HAP-1 (cell line): ENCODE measurements at regions not wholly inside any gene's neighbourhood (a gene's known extent, or its start where the extent isn't known, plus 50 kb on each side); places are given as distances from the start of the nearest gene placed in this dataset.

Experiments used
- DNase-seq, 2 experiments: peaks; one replicate each; pipeline ENCODE4 v3.0.0-alpha.2; 2016 to 2020; ENCODE audit warnings: low spot score in 2 of 2
- H3K27me3 ChIP-seq: fragments of 250-450 bp; sonication (Bioruptor Pico); 2 replicates; pipeline ENCODE4 v1.5.1; 2020; ENCODE audit warnings: low read depth, mild to moderate bottlenecking, moderate library complexity
- H3K36me3 ChIP-seq: fragments of 250-450 bp; sonication (Bioruptor Pico); replicated peaks from 2 replicates; pipeline ENCODE4 v1.5.1; 2020; ENCODE audit warnings: mild to moderate bottlenecking
- H3K4me1 ChIP-seq: fragments of 250-450 bp; sonication (Bioruptor Pico); 2 replicates; pipeline ENCODE4 v1.5.1; 2020; ENCODE audit warnings: mild to moderate bottlenecking
- H3K4me3 ChIP-seq: fragments of 250-450 bp; sonication (Bioruptor Pico); 2 replicates; pipeline ENCODE4 v1.5.1; 2020; ENCODE audit warnings: mild to moderate bottlenecking, moderate library complexity
- H3K9me3 ChIP-seq: fragments of 250-450 bp; sonication (Bioruptor Pico); 2 replicates; pipeline ENCODE4 v1.5.1; 2020; ENCODE audit warnings: mild to moderate bottlenecking, moderate library complexity
- in situ Hi-C: fragments of 300-500 bp; cut with MboI; formaldehyde crosslinking; loops from 3 replicates; pipeline ENCODE4 v1.14.3; 2020; ENCODE audit warnings: low sequenced_read_pairs, inconsistent platforms, mixed read lengths

DNA sequence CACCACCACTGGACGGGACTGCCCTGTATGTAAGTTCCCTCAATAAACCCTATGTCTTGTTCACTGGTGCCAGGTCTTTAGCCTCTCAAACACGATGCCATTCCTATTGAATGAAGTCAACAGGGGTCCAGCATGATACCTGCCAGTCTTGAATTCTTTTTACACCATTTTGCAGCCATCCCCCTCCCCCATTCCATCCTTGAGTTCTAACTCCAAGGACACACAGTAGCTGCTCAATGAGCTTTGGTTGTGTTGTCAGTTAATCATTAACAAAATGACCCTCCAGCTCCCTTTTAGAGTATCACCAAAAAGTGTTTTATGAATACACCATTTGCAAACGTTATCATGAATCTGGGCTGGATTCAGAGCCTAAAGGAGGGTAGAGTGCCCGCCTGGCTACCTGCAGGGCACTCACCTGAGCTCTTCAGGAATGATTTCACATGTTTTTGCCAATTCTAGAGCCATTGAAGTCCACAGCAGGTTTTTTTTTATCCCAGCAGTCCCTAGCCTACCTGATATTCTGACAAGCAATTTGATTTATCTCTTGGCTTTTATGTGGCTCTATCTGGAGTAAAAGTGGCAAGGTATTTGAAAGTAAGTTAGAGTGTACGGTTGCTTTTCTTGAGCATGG is 271.8 kb downstream of the SMARCA2 start:
- Histone ChIP-seq H3K9me3 (no peaks in the 10 kb centered on the region), H3K36me3 (no peaks in the 10 kb centered on the region), H3K4me1 (peaks cover 13% of the 10 kb centered on the region), H3K27me3 (no peaks in the 10 kb centered on the region), H3K4me3 (no peak overlapping the region)
- in situ Hi-C loops, result no loop called here
- DNase-seq, result no peak

DNA sequence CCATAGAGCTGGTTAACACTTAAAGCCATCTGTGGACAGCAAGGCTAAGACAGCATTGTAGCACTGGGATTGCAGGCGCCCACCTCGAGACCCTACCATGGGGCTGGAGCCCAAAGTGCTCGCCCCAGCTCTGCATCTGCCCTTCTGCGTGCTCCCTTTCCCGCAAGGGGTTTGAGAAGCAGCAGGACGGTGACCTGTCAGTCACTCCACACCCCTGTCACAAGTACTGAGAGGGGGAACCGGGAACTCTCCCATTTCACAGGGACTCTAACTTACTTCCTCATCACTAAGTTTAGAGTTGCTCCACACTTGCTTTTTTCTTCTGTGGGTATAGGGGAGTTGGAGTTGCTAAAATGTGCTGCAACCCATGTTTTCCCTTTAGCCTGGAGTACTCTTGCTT is 273.2 kb downstream of the SMARCA2 start:
- Histone ChIP-seq H3K9me3 (no peaks in the 10 kb centered on the region), H3K36me3 (no peaks in the 10 kb centered on the region), H3K4me3 (no peak overlapping the region), H3K27me3 (no peaks in the 10 kb centered on the region), H3K4me1 (peaks cover 16% of the 10 kb centered on the region)
- no peak for DNase-seq
- in situ Hi-C loops, result no loop called here

DNA sequence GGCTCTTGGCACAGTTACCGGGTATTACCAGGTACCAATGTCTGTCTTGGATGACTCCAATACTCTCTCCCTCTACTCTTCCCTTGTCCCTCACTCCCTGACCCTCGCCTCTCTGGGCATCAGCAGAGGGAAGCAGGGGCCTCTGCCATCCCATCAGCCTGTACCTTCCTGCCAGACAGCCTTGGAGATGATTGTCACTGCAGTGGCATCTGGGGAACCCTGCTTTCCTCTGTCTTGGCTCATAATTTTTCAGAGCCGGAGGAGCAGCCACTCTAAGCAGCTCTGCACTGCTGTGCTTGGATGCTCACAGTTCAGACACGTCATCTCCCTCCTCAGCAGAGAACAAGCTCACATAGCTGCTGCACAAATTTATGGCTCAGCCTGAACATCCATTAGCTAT is 274.1 kb downstream of the SMARCA2 start:
- in situ Hi-C loops, result no loop called here
- Histone ChIP-seq H3K27me3 (no peaks in the 10 kb centered on the region), H3K36me3 (no peaks in the 10 kb centered on the region), H3K4me3 (no peak overlapping the region), H3K4me1 (peaks cover 17% of the 10 kb centered on the region), H3K9me3 (no peaks in the 10 kb centered on the region)
- no peak for DNase-seq

DNA sequence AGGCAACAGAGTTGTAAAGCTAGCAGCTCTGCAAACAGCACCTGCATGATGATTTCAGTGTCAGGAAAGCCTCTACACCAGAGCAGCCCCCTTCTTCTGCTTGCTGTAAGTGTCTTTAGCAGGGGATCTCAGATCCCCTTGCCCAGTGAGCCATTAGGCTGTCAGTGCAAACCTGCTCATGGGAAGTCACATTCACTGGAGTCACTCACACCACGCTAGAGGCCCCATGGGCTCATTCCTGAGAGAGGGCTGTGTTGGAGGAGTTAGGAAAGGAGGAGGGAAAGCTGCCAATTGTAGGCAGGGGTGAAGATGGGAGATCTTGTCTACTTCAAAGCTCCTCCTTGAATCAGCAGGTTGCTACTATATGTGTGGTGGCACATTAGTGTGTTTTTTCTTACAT is 275.2 kb downstream of the SMARCA2 start:
- Histone ChIP-seq H3K4me3 (no peak overlapping the region), H3K36me3 (no peaks in the 10 kb centered on the region), H3K4me1 (peaks cover 15% of the 10 kb centered on the region), H3K27me3 (no peaks in the 10 kb centered on the region), H3K9me3 (no peaks in the 10 kb centered on the region)
- no peak for DNase-seq
- in situ Hi-C loops, result no loop called here

DNA sequence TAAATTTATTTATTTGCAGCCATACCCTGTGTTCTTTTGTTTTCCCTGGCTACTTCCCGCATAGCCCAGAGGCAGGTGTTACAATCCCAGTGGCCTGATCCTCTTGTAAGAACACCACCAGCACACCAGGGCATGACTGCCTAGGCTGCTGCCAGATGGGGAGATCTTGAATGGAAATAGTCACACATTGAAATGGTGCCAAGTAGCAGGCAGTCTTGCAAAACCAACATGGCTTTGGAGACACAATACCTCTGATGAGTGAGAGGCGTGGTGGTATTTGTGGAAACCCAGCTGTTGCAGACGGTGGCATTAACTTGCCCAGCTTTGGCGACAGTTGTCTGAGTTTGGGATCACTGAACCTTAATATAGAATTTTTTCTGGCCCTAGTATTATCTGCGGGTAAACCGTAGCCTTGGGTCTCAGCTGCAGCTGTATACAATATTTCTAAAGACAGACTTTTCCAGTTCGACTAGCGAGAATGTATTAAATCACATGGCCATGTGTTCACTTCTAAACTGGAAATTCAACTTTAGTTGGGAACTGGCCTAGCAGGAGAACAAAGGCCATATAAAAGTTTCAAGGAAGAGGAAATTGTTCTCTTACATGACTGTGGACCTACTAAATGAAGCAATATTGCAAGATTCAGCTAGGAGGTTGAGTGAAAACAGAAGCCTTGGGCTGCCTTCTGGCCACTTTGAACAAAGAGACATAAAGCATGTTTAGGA is 277.0 kb downstream of the SMARCA2 start:
- no peak for DNase-seq
- no peaks in the 10 kb centered on the region for H3K36me3 ChIP-seq
- H3K4me3 ChIP-seq, result no peak overlapping the region
- in situ Hi-C loops, result no loop called here
- H3K9me3 ChIP-seq, result no peaks in the 10 kb centered on the region
- H3K4me1 ChIP-seq, result peaks cover 11% of the 10 kb centered on the region
- no peaks in the 10 kb centered on the region for H3K27me3 ChIP-seq

DNA sequence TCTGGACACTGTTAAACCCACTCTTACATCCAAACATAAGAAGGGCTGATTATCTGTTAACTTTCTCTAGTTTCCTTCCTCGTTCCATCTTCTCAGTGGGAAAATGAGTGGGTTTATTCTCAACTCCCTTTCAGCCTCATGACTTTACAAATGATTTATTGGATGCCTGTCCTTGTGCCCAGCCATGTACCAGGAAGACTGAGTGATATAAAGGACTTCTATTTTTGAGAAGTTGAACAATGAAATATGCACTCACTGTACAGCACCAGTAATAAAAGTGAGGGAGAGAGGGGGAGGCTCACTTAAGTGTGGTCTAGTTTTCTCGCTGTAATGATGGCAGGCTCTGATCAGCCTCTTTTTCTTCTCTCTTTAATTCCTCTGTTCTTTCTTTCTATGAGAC is 277.6 kb downstream of the SMARCA2 start:
- H3K4me1 ChIP-seq, result peaks cover 11% of the 10 kb centered on the region
- H3K9me3 ChIP-seq, result no peaks in the 10 kb centered on the region
- no peak for DNase-seq
- no peak overlapping the region for H3K4me3 ChIP-seq
- no peaks in the 10 kb centered on the region for H3K36me3 ChIP-seq
- H3K27me3 ChIP-seq, result no peaks in the 10 kb centered on the region
- in situ Hi-C loops, result no loop called here

DNA sequence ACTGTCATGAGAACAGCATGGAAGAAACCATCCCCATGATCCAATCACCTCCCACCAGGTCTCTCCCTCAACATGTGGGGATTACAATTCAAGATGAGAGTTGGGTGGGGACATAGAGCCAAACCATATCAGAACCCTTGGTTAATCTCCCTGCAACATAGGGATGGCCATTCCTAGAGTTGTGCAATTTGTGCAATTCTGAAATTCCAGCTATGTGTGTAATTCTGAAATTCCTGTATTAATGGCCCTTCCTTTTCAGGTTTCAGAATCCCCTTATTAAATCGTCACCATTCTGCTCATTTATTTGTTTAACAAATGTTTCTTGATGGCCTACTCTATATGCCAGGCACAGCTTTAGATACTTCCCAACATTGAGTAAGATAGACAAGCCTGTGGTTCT is 282.6 kb downstream of the SMARCA2 start:
- in situ Hi-C loops, result no loop called here
- Histone ChIP-seq H3K9me3 (no peaks in the 10 kb centered on the region), H3K4me1 (peaks cover 11% of the 10 kb centered on the region), H3K27me3 (no peaks in the 10 kb centered on the region), H3K4me3 (no peak overlapping the region), H3K36me3 (no peaks in the 10 kb centered on the region)
- no peak for DNase-seq

DNA sequence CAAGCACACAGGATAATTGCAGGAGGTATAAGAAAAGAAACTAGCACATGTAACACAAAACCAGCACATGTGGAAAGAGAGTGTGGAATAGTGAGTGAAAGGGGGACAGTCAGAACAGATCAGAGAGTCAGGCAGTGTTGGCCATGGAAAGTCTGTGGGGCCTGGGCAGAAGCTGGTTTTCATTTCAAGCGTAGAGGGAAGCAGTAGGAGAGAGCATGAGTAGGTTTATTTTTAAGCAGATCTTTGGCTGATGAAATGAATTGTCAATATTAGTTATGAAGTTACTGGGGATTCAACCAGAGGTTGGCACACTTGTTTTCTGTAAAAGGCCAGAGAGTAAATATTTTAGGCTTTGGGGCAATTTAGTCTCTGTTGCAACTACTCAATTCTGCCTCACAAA is 283.1 kb downstream of the SMARCA2 start:
- H3K9me3 ChIP-seq, result no peaks in the 10 kb centered on the region
- no peaks in the 10 kb centered on the region for H3K36me3 ChIP-seq
- H3K4me3 ChIP-seq, result no peak overlapping the region
- peaks cover 8% of the 10 kb centered on the region for H3K4me1 ChIP-seq
- no peaks in the 10 kb centered on the region for H3K27me3 ChIP-seq
- in situ Hi-C loops, result no loop called here
- DNase-seq, result no peak

DNA sequence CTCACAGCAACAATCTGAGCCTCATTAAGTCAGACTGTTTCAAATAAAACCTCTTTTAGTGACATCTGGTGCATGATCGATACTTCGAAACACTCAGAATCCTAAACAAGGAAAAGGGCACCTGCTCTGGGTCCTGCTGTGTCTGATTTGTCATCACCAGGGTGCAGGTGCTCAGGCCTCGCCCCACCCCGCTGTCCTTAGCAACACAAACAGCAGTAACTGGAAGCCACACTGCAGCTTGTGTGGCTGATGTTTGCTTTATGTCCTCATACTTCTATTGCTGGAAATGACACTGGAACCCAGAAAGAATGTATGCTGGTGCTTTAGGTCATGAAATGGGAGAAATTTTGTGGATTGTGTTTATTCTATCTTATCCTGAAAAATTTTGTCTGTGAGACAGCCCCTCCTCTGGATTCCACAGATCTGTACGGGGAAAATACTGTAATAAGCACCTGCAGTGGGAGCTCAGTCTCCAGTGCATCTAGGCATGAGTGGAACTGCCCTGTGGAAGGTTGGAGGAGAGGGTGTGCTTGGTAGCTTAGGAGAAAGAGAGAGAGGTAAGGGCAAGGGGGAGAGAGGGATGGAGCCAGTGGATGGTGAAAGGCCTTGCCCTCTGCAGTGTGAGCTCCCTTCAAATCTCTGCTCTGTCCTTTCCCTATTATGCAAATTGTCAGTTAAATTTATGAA is 284.2 kb downstream of the SMARCA2 start:
- Histone ChIP-seq H3K27me3 (no peaks in the 10 kb centered on the region), H3K9me3 (no peaks in the 10 kb centered on the region), H3K4me1 (peaks cover 2% of the 10 kb centered on the region; the same call in 1 of the 2 replicates), H3K4me3 (no peak overlapping the region), H3K36me3 (no peaks in the 10 kb centered on the region)
- in situ Hi-C loops, result no loop called here
- DNase-seq, result no peak

DNA sequence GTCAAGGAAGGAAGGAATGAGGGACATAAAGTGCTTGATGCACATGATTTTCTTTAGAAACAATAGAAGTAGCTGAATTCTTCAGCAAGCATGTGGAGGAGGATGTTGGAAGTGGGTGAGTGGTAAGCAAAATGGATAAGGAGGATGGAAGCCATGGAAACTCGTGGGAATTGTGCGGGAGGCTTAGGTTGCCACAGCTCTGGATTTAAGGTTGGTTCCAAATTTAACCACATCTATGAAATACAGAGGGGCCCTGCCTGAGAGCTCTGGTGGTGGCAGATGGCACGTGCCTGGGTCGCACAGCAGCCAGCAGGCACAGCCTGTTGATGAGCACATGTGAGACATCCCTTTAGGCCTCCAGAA is 284.7 kb downstream of the SMARCA2 start:
- Histone ChIP-seq H3K9me3 (no peaks in the 10 kb centered on the region), H3K27me3 (no peaks in the 10 kb centered on the region), H3K36me3 (no peaks in the 10 kb centered on the region), H3K4me1 (no peaks in the 10 kb centered on the region; the same call in 1 of the 2 replicates), H3K4me3 (no peak overlapping the region)
- no peak for DNase-seq
- in situ Hi-C loops, result no loop called here

DNA sequence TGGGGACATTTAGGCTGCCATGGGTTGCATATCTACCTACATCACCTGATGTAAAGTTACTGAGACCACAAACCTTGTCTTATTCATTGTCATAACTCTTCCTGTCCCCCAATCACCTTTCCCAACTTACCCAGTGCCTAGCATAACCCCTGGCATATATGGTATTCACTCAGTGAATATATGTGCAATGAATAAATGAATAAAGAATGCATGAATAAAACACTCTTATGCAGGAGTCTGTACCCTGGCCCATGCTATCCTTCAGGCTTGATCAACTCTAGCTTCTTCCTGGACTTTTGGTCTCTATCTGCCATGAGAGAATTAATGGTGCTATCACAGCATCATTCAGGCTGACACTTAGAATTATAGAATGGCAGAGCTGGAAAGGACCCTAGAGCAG is 285.2 kb downstream of the SMARCA2 start:
- no peaks in the 10 kb centered on the region for H3K9me3 ChIP-seq
- DNase-seq, result no peak
- no peak overlapping the region for H3K4me3 ChIP-seq
- H3K36me3 ChIP-seq, result no peaks in the 10 kb centered on the region
- in situ Hi-C loops, result no loop called here
- H3K27me3 ChIP-seq, result no peaks in the 10 kb centered on the region
- no peaks in the 10 kb centered on the region for H3K4me1 ChIP-seq

DNA sequence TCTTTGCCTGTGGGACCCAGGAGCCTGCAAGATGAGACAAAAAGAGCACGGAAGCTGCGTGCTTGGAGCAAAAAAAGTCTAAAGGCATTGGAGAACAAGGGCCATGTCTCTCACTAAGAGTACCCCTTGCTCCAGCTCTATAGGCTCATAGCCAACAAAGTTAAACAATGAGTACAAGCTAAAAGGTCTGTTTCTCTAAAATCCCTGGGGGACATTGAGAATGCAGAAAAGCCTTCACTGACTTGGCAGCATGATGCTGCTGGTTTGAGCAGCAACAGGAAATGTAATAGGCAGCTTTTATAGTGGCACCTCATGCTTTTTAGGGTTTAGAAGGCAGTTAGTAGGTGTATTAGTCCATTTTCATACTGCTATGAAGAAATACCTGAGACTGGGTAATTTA is 287.5 kb downstream of the SMARCA2 start:
- H3K36me3 ChIP-seq, result no peaks in the 10 kb centered on the region
- H3K27me3 ChIP-seq, result no peaks in the 10 kb centered on the region
- no peaks in the 10 kb centered on the region for H3K9me3 ChIP-seq
- H3K4me3 ChIP-seq, result no peak overlapping the region
- no peaks in the 10 kb centered on the region for H3K4me1 ChIP-seq
- no peak for DNase-seq
- in situ Hi-C loops, result no loop called here

DNA sequence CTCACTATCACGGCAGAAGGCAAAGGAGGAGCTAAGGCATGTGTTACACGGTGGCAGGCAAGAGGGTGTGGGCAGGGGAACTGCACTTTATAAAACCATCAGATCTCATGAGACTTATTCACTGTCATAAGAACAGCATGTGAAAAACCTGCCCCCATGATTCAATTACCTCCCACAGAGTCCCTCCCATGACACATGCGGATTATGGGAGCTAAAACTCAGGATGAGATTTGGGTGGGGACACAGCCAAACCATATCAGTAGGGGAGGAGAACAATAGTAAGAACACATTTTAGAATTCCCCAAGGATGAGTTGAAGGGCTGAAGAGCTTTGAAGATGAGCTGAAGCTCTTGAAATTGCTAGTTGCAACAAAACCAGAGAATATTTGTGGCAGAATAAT is 287.9 kb downstream of the SMARCA2 start:
- Histone ChIP-seq H3K4me3 (no peak overlapping the region), H3K4me1 (no peaks in the 10 kb centered on the region), H3K9me3 (no peaks in the 10 kb centered on the region), H3K27me3 (no peaks in the 10 kb centered on the region), H3K36me3 (no peaks in the 10 kb centered on the region)
- in situ Hi-C loops, result no loop called here
- DNase-seq, result no peak

DNA sequence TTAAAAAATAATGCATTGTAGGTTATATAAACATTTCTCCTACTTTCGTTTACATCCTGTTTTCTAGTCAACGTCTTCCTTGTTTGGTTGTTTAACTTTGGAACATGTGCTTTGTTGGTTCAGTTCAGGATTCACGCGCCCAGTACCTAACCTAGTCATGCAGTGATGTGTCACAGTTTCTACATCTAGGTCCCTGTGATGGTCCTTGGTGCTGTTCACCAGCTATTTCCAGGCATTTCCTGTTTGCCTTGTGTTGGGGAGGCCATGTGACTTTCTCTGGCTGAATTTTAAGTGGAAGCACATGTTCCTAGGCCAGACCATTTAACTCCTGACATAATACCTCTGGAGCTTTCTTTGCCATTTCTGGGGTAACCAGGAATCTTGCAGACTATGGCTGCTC is 292.3 kb downstream of the SMARCA2 start:
- Histone ChIP-seq H3K36me3 (no peaks in the 10 kb centered on the region), H3K4me1 (no peaks in the 10 kb centered on the region), H3K27me3 (no peaks in the 10 kb centered on the region), H3K4me3 (no peak overlapping the region), H3K9me3 (peaks cover 1% of the 10 kb centered on the region; the same call in 1 of the 2 replicates)
- no peak for DNase-seq
- in situ Hi-C loops, result no loop called here
